HG02798 (cell line): ENCODE measurements at regions not wholly inside any gene's neighbourhood (a gene's known extent, or its start where the extent isn't known, plus 50 kb on each side); places are given as distances from the start of the nearest gene placed in this dataset.

Experiments used
- ATAC-seq: cut with Tn5 transposase; IDR thresholded peaks from one replicate; pipeline ENCODE4 v1.9.1; 2021; ENCODE audit warnings: mild to moderate bottlenecking; ENCODE audit not compliant: unreplicated experiment, poor library complexity

DNA sequence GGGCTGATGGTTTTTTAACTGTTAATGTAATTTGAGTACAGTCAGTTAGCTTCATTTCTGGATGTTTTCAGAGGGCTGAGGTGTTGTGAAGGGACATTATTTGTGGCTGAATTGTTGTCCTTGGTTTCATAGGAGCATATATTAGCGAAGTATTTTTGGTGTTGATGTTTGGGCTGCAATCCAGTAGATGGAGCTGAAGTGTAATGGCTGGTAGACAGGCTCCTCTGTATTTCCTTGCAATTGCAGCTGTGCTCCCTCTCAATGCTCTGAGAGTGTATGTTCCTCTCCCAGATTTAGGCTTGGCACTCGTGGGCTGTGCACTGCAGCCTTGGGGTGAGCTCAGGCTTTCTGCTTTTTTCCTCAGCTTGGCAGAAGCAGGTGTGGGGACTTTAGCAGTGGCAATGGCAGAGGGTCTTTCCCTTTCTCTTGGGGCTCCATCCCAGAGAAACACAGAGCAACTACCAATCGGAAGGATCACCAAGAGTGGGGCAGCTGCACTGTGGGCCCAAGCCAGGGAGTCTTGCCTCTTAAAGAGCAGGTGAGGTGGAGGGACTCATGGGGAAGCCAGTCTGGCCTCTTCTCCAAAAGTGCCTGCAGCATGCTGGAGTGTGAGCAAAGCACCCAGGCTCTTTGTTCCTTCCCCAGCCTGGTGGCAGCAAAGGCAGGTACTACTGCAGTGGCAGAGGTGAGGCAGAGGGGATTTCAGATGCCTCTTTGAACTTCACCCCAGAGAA is 544.4 kb downstream of the SH2D4B start:
- peak; percentile 80 for ATAC-seq

DNA sequence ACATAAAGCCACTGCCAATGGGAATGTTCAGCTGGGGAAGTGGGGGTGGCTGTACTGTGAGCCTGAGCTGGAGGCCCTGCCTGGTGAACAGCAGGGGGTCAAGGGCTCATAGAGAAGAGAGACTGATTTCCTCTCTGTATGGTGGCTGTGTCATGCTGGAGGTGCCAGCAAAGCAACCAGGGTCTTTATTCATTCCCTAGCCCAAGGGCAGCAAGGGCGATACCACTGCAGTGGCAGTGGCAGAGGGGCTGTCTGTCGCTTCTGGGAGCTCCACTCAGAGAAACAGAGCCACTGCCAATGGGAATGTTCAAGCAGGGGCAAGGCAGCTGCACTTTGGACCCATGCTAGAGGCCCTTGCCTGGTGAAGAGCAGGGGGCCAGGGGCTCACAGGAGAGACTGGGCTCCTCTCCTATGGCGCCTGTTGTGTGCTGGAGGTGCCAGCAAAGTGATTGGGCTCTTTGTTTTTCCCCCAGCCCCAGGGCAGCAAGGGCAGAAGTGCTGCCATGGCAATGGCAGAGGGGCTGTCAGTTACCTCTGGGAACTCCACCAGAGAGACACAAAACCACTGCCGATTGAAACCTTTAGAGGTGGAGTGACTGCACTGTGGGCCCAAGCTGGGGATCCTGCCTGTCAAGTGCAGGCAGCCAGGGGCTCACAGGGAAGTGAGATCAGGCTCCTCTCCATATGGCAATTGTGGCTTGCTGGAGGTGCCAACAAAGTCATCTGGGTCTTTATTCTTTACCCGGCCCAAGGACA is 545.1 kb downstream of the SH2D4B start:
- ATAC-seq, result no peak

DNA sequence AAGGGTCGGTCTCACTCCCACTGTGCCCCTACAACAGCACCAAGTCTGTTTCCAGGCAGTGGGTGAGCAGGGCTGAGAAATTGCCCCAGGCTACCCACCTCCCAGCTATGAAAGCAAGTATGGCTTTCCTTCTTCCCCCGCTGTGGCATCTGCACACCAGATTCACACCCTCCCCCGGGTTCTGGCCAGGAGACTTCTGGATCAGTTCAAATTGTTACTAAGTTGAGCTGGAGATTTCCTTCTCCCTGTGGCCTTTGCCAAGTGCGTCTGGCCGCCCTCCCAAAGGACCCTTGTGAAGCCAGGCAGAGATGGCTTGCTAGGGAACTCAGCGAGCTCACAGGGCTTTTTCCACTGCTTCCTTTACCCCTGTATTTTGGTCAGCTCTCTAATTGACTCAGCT is 555.4 kb downstream of the SH2D4B start:
- ATAC-seq, result no peak

DNA sequence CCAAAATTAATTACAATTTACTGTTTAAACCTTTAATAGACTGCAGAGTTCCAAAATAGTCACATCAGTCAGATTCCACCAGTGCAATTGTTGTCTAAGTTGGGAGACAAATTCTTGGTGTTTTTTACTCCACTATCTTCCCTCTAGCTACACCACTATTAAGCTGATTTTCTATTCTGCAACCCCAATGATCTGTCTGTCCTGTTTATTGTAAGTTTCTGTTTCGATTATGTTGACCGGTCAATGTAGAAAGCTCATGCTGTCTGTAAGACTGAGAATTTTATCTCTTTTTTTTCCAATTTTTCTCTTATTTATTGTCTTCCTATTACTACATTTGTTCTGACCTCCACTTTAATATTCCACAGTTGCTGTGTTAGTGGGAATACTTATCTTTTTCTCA is 557.5 kb downstream of the SH2D4B start:
- ATAC-seq, result no peak

DNA sequence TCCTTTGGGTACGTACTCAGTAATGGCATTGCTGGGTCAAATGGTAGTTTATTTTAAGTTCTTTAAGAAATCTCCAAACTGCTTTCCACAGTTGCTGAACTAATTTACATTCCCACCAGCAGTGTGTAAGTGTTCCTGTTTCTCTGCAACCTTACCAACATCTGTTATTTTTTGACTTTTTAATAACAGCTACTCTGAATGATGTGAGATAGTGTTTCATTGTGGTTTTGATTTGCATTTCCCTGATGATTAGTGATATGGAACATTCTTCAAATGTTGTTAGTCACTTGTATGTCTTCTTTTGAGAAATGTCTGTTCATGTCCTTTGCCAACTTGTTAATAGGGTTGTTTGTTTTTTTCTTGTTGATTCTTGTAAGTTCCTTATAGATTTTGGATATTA is 558.9 kb downstream of the SH2D4B start:
- peak; percentile 55 for ATAC-seq

DNA sequence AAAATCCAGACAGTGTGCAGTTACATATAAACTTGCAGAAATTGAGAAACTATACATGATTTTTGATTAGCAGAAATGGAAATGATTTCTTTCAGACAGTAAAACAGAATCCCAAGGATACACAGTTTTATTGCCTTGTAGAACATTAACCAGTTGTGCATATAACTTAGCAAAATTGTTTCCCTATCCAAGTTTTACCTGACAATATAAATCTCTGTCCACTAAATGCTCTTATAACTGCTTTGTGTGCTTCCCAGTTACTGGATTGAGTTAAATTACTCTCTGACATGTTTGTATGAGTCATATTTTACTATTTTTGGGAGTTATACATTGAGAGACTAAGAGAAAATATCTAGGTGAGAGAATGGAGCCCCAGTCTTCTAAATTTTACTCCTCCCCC is 563.4 kb downstream of the SH2D4B start:
- no peak for ATAC-seq

DNA sequence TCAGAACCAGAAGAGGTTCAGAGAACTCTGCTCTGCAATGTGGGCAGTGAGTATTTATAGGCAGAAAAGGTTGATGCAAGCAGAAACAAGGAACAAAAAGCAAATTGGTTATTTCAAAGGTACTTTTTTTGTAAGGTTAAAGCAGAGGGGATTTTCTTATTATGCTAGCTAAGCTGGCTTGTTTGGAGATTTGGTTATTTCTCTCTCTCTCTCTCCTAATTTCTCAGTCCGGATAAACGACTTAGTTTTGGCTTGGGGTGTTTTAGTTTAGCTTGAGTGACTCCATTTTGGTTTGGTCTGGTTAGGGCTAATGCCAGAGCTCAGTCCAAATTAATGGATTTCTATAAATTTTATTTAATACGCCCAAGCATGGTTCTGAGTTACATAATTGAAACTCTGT is 566.8 kb downstream of the SH2D4B start:
- peak; percentile 37 for ATAC-seq

DNA sequence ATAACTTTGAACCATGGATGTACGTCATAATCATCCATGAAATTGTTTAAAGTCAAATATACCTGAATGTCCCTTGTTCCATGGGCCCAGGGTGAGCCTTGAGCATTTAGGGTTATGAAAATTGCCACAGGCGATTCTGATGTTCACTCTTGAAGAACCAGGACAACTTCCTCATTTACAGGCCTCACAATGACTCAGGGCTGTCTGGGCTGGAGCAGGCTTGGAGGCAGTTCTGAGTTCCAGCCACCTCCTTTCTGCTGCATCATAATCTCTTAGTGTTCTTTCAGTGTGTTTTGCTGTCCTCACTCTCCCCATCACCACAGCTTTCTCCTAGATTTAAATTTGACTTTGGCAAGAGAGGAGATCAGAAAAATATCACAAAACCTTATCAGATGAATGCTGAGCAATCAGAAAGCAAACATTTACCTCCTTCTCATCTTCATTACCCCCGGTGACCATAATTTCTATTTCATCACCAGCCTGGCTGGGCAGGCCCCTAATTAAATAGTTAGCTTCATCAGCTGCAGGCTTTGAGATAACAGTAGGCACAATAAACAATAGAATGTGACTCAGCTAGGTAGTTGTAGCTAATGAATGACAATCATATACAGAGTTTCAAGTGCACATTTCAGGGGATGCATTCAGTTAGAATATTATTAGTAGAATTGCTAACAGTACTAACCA is 571.0 kb downstream of the SH2D4B start:
- ATAC-seq, result peak; percentile 85

DNA sequence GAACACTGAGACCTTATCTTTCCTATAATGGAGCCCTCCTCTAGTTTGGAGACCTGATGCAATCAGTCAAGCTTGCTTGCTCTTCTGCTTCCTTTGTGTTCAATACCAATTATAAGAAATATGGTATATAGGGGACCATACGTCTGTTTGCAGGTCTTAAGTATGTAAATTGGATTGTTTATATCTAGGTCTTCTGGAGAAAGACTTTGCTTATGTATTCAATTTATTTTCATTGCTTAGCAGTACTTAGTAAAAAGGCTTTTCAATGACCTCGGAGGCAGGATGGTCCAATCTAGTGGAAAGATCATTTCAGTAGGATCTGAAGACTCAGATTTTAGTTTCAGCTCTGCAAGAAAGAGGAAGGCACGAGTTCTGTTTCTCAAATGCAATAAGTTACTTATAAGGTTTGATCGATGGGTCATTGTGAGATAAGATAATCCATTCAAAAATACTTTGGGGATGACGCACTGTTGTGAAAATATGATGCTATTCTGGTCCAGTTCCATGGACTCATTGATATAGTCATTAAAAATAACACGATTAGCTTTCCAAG is 571.6 kb downstream of the SH2D4B start:
- no peak for ATAC-seq

DNA sequence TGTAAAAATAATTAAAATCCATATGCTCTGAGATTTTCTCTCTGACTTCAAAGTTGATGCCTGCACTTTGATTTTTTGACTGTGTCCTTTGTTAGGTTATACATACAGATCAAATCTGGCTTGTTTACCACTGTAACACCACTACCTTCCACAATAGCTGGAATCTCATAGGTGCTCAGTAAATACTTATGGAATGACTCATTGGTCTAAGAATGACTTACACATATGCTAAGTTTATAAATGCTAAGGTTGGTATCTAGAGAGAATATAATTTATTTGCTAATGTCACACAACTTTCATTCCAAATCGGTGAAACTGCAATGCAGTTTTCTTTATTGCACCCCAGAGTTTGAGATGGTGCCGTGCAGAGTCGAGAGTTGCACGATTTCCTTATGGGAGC is 578.5 kb downstream of the SH2D4B start:
- no peak for ATAC-seq

DNA sequence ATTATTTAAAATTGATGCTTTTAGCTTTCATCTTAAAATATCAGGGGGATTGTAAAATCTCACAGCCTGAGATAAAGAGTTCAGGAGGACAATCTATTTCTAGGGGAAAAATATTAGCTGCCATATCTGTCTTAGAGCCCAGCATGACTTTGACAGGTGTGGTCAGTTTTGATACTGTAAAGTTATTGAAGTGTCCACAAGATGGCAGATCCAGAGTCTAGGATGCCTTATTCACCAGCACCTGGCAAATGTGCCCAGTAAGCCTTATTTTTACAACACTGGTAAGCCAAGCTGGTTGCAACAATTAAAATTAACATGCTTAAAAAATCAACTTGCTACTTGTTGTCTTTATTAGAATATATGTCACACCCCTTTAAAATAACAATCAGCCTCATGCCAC is 579.3 kb downstream of the SH2D4B start:
- ATAC-seq, result no peak

DNA sequence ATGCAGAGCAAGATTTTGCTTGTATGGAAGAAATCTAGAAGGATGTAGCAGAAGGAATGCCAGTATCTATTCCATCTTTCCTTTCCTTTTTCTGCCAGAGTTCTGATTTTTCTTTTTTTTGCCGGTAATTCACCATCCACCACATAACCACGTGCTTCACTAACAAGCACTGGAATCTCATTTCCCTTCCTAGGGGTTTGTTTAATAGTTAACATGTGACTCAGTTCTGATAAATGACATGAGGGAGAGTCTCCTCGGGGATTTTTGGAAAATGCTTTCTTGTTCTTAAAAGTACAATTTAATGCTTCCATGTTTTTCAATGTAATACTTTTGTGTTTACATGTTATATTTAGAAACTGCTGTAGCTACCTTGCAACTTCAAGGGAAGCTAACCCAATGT is 590.2 kb downstream of the SH2D4B start:
- ATAC-seq, result no peak

DNA sequence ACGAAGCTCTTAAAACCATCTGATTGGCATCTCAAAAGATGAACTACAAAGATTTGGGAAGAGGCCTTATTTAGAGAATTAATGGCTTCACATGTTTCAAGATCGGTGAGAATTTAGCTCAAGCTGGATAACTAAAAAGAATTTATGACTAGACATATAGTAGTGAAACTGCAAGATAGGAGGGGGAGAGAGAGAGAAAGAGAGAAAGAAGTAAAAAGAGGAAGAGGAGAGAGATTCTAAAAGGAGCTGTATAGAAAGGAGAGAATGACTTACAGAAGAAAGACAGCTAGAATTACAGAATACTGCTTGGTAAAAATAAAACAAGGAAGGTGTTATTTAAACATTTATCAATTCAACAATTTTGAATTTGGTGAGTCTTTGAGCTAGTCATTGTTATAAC is 592.3 kb downstream of the SH2D4B start:
- no peak for ATAC-seq

DNA sequence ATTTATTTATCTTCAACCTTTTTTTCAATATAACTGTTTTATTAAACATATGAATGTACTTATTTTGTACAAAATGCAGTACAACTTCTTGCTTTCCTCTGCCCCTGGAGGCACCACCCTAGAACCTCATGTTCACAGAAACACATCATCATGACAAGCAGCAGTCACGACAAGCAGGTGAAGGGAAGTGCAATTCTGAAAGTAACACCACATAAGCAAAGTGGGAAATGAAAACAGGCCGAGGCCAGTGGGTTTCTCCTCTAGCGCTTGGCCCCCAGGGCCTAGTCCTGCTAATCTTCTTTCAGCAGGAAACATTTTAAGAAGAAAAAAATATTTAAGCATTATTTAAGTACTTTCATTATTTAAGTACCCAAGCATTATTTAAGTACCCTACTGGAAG is 598.1 kb downstream of the SH2D4B start:
- ATAC-seq, result peak; percentile 98

DNA sequence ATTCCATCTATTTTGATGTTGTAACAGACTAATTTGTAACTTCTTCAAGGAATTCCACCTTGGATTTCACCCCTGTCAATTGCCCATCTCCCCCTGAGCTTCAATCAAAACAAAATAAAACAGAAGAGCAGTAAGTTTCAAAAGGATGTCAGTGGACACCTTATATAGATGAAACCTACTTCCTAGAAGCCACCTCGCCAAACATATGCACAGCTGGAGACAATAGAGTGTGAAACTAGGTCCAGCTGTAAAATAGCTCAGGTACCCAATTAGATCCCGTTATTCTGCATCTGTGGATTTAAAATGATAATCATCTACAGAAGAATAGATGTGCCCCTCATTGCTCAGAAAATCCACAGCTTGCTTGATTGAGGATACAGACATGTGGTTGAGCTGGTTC is 598.6 kb downstream of the SH2D4B start:
- ATAC-seq, result peak; percentile 31

DNA sequence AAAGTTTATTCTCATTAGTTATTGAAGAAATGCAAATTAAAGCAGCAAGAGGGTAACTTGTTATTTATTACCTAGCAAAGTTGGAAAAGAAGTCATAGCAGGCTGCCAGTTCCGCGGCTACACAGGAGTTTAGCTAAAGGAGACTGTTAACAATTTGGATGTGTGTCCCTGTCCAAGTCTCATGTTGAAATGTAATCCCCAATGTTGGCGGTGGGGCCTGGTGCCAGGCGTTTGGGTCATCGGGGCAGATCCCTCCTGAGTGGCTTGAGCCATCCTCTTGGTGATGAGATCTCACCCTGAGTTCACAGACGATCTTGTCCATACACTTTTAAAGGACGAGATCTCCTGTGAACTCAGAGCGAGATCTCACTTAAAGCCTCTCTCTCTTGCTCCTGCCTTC is 608.3 kb downstream of the SH2D4B start:
- ATAC-seq, result no peak

DNA sequence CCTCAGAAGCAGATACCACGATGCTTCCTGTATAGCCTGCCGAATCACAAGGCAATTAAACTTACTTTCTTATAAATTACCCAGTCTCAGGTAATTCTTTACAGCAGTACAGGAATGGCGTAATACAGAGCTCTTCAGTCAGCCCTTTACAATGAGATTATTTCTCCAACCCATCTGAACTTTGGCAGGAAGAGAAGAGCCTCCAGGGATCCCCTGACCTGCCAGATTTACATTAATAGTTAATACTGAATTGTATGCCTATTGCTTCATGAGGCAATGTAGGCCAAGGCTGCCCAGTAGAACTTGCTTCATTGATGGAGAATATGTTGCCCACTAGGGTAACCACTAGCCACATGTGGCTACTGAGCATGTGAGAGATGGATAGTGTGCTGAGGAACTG is 608.7 kb downstream of the SH2D4B start:
- ATAC-seq, result no peak

DNA sequence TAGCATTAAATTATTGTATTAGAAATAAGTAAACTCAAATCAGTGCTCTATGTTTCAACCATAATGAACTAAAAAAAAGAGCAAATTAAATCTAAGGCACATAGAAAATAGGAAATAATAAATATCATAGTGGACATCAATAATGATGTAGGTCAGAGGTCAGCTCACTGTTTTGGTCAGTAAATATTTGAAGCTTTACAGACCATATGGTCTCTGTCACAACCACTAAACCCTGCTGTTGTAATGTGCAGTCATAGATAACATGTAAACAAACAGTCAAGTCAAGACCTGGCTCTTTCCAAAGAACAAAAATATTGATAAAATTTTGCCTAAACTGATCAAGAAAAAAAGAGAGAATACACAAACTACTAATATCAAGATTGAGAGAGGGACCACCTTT is 615.0 kb downstream of the SH2D4B start:
- no peak for ATAC-seq

DNA sequence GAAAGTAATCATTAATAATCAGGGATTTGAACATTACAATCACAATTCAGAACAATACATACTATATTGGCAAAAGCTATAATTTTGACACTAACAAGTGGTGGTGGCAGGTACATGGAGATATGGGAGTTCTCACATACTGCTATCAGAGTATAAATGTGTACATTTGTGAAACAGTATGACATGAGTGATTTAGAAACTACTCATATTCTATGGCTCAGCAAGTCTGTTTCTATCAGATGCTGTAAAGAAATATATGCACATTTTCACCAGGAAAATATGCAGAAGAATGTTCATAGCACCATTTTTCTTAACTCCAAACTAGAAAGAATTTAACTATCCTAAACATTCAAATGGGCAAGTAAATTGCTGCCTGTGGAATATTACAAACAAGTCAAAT is 620.0 kb downstream of the SH2D4B start:
- no peak for ATAC-seq

DNA sequence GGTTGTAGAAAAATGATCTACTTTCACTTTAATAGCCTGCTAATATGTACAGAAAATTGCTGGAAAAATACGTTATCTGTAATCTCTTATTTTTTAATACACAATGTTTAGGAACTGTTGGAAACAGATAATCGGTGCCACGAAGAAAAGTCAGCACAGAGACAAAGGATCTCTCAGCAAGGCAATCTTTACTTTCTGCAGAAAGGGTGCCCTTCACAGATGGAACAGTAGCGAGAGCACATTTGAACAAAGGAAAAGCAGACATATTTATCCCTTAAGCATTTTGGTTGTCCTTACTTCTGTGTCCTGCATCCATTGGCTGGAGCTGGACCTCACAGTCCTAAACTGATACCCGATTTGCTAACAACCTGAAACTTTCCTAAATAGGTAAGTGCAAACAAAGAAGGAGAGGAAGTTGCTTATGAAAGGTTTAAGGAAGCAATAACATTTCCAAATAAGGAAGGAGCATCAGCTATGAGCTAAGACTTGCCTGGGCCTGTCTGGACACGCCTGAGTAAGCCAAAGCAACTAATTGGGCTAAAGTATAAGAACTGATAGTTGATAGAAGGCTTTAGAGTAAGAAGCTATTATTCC is 640.0 kb downstream of the SH2D4B start:
- no peak for ATAC-seq

DNA sequence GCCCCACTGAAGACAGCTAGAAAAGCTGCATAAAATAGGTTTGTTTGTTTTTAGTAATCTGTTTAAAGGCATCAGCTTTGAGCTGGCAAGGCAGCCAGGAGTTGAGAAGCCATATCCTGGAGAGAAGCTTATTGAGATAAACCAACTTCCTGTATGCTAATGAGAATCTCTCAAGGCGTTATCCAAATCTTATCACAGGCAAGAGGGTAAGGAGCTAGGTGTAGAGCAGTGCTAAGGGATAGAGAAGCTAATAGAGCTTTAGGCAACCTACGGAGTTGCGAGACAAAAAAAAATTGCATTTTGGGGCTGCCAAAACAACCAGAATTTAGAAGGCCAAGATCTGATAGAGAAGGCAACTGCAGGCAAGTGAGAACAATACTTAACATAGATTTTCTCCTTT is 641.6 kb downstream of the SH2D4B start:
- no peak for ATAC-seq
